ENCODE measurements at regions not wholly inside any gene's neighbourhood (a gene's known extent, or its start where the extent isn't known, plus 50 kb on each side); places are given as distances from the start of the nearest gene placed in this dataset.

DNA sequence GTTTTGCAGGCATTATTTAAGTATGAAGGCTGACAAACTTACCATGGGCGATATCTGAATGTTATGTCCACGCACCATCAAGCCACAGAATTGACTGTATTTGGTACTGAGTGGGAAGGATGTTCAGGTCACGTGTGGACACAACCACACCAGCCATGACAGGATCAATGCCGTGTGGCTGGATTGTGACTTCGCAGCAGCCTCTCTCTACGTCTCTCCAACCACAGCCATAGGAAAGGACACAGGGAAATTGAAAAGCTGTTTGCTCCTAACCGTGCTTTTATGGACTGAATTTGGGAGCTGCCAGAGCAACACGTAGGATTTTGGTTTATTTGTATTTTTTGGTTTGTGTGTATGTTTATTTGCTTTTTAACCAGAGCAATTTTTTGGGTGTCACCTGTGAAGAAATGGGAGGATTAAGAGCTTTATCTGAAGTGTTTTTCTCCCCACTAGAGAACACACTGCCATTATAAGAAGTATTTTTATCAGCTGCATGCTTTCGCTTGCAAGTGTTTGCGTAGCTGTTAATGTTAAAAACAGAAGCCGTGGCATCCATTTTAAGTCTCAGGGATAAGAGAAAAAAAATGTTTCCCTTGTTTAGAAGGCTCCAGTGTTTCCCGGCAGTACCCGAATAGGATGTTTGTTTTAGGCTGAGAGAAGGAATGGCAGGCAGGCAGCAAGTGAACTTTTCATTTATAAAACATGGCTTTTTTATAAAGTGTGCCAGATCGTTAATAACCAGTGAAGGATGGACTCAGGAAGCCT, 401.1 kb upstream of the NFE2L3 start:
- TF ChIP-seq, protein P1, sequence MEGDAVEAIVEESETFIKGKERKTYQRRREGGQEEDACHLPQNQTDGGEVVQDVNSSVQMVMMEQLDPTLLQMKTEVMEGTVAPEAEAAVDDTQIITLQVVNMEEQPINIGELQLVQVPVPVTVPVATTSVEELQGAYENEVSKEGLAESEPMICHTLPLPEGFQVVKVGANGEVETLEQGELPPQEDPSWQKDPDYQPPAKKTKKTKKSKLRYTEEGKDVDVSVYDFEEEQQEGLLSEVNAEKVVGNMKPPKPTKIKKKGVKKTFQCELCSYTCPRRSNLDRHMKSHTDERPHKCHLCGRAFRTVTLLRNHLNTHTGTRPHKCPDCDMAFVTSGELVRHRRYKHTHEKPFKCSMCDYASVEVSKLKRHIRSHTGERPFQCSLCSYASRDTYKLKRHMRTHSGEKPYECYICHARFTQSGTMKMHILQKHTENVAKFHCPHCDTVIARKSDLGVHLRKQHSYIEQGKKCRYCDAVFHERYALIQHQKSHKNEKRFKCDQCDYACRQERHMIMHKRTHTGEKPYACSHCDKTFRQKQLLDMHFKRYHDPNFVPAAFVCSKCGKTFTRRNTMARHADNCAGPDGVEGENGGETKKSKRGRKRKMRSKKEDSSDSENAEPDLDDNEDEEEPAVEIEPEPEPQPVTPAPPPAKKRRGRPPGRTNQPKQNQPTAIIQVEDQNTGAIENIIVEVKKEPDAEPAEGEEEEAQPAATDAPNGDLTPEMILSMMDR (IDR thresholded peaks at IDR 0.05) = no peak
- TF ChIP-seq POLR2A (IDR thresholded peaks at IDR 0.05) = no peak
